ENCODE measurements at regions not wholly inside any gene's neighbourhood (a gene's known extent, or its start where the extent isn't known, plus 50 kb on each side); places are given as distances from the start of the nearest gene placed in this dataset.

DNA sequence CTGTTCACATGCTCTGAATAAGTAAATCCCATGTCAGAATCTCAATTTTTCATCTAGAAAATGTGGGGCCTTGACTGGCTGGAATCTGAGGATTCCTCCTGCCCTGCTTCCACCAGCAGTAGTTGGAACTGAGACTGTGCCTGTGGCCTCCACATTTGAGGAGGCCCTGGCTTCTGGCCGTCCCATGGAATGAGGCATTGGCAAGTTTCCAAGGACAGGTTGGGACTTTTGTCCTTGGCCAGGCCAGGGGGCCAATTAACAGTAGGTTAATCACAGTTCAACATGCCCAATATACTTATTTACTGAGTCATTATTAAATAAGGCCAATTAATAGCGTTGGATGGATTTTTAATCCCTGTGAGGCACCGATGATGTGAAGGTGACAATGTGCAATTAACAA, 50.2 kb upstream of the GABRE start:
- intact Hi-C loops (cut with DNase I, micrococcal nuclease): no loop called here
- Mint-ChIP-seq H3K9me3 (ENCODE audit: low read depth) (no peaks in the 10 kb centered on the region), H3K27ac (no peak overlapping the region), H3K36me3 (ENCODE audit: low read depth) (no peaks in the 10 kb centered on the region), H3K27me3 (no peaks in the 10 kb centered on the region), H3K4me1 (no peaks in the 10 kb centered on the region), H3K4me3 (no peak overlapping the region)
- POLR2A ChIA-PET: no interaction called here
- CTCF ChIA-PET: no interaction called here
- ATAC-seq (no peak), DNase-seq (no peak)
